H1 (cell line): ENCODE measurements at regions not wholly inside any gene's neighbourhood (a gene's known extent, or its start where the extent isn't known, plus 50 kb on each side); places are given as distances from the start of the nearest gene placed in this dataset.

Experiments used
- CTCF ChIA-PET: fragments of 300-600 bp; sonication (Branson Sonifier 250); formaldehyde crosslinking; loops from one replicate; lab custom pipeline; 2021; ENCODE audit not compliant: partially characterized antibody; lab: Charles Lee
- POLR2A ChIA-PET: fragments of 300-600 bp; sonication (Branson Sonifier 250); formaldehyde crosslinking; loops from one replicate; lab custom pipeline; 2021; ENCODE audit warnings: inconsistent platforms; ENCODE audit not compliant: partially characterized antibody; lab: Charles Lee
- DNase-seq, 2 experiments: peaks; one replicate each; pipeline versions ENCODE4 v3.0.0 to v3.0.0-alpha.2; 2010 to 2022; ENCODE audit warnings: low spot score in 2 of 2, low read depth in 1 of 2, mixed read lengths in 1 of 2
- FAIRE-seq: peaks from 2 replicates; lab custom pipeline; 2011; peaks lifted over from hg19 to GRCh38; lab: Jason Lieb, UNC
- H2AFZ ChIP-seq: 2 replicates; pipeline ENCODE4 v1.8.1; 2012; ENCODE audit warnings: low read length, inconsistent platforms
- H2AK5ac ChIP-seq: 2 replicates; pipeline ENCODE4 v1.6.1; 2013; ENCODE audit warnings: low read depth, low read length
- H2BK120ac ChIP-seq: replicated peaks from 2 replicates; pipeline ENCODE3; 2013; ENCODE audit warnings: low read depth, low read length, inconsistent platforms
- H2BK12ac ChIP-seq: 2 replicates; pipeline ENCODE4 v1.6.1; 2013; ENCODE audit warnings: low read depth, low read length
- H2BK15ac ChIP-seq: 2 replicates; pipeline ENCODE4 v1.6.1; 2013; ENCODE audit warnings: low read length
- H2BK20ac ChIP-seq: 2 replicates; pipeline ENCODE4 v1.6.1; 2013; ENCODE audit warnings: low read length
- H2BK5ac ChIP-seq: 2 replicates; pipeline ENCODE4 v1.6.1; 2013; ENCODE audit warnings: low read depth, low read length
- H3K14ac ChIP-seq: 2 replicates; pipeline ENCODE4 v1.6.1; 2013; ENCODE audit warnings: inconsistent platforms; ENCODE audit not compliant: insufficient read length
- H3K18ac ChIP-seq: 2 replicates; pipeline ENCODE4 v1.6.1; 2013; ENCODE audit warnings: low read length; ENCODE audit errors: extremely low read depth
- H3K23ac ChIP-seq: 2 replicates; pipeline ENCODE4 v1.6.1; 2013; ENCODE audit warnings: inconsistent platforms; ENCODE audit not compliant: insufficient read length
- H3K23me2 ChIP-seq: 2 replicates; pipeline ENCODE4 v1.6.1; 2013; ENCODE audit warnings: low read depth, low read length
- H3K27ac ChIP-seq: 2 replicates; pipeline ENCODE4 v1.6.1; 2011; ENCODE audit warnings: low read depth, low read length, inconsistent platforms
- H3K27me3 ChIP-seq, 4 experiments: replicated peaks in 1 of 4; 1 replicate in 1 of 4; 2 replicates in 3 of 4; pipeline versions ENCODE4 v1.6.1 to v1.8.1; 2011 to 2013; ENCODE audit warnings: low read length in 3 of 4, mild to moderate bottlenecking in 3 of 4, inconsistent platforms in 2 of 4, mixed read lengths in 2 of 4, moderate library complexity in 1 of 4; ENCODE audit not compliant: control insufficient read depth in 3 of 4, insufficient read depth in 3 of 4; ENCODE audit errors: extremely low read depth in 1 of 4
- H3K36me3 ChIP-seq, 4 experiments: 2 replicates each; pipeline versions ENCODE4 v1.6.1 to v1.8.1; 2011 to 2013; ENCODE audit warnings: mild to moderate bottlenecking in 4 of 4, low read length in 3 of 4, moderate library complexity in 2 of 4, control low read depth in 1 of 4, inconsistent platforms in 1 of 4; ENCODE audit not compliant: insufficient read depth in 4 of 4, control insufficient read depth in 2 of 4
- H3K4ac ChIP-seq: replicated peaks from 2 replicates; pipeline ENCODE3; 2013; ENCODE audit warnings: low read length, low read depth, mixed read lengths, inconsistent platforms; ENCODE audit not compliant: insufficient read length
- H3K4me1 ChIP-seq, 4 experiments: replicated peaks in 1 of 4; 1 replicate in 1 of 4; 2 replicates in 3 of 4; pipeline versions ENCODE4 v1.6.1 to v1.8.1; 2011 to 2013; ENCODE audit warnings: low read length in 3 of 4, inconsistent platforms in 2 of 4, mixed read lengths in 1 of 4; ENCODE audit not compliant: insufficient read depth in 4 of 4, control insufficient read depth in 3 of 4
- H3K4me2 ChIP-seq, 2 experiments: 2 replicates each; pipeline versions ENCODE4 v1.6.1 to v1.8.1; 2011 to 2013; ENCODE audit warnings: low read depth in 2 of 2, low read length in 2 of 2, control low read depth in 1 of 2, inconsistent platforms in 1 of 2, mild to moderate bottlenecking in 1 of 2; ENCODE audit not compliant: insufficient read depth in 1 of 2
- H3K4me3 ChIP-seq, 4 experiments: fragments of 200-600, 300-600 bp in 1 of 4; sonication (generic), shearing (Covaris generic), sonication (Bioruptor Twin) in 1 of 4; 2 replicates each; pipeline versions ENCODE4 v1.5.1 to v1.8.1; 2011 to 2016; ENCODE audit warnings: low read length in 4 of 4, low read depth in 3 of 4, control low read depth in 2 of 4, inconsistent platforms in 2 of 4, mild to moderate bottlenecking in 2 of 4, mixed read lengths in 1 of 4, moderate library complexity in 1 of 4; ENCODE audit not compliant: insufficient read depth in 2 of 4; ENCODE audit errors: extremely low read depth in 1 of 4
- H3K56ac ChIP-seq: replicated peaks from 2 replicates; pipeline ENCODE3; 2013; ENCODE audit warnings: low read depth, mild to moderate bottlenecking, mixed read lengths, low read length, inconsistent platforms; ENCODE audit not compliant: insufficient read length
- H3K79me1 ChIP-seq: 2 replicates; pipeline ENCODE4 v1.6.1; 2013; ENCODE audit warnings: low read depth, low read length, control low read depth
- H3K79me2 ChIP-seq, 2 experiments: 2 replicates each; pipeline versions ENCODE4 v1.6.1 to v1.8.1; 2012 to 2013; ENCODE audit warnings: low read length in 2 of 2, mild to moderate bottlenecking in 2 of 2, inconsistent platforms in 1 of 2; ENCODE audit not compliant: insufficient read depth in 2 of 2, control insufficient read depth in 1 of 2
- H3K9ac ChIP-seq, 4 experiments: replicated peaks in 1 of 4; 1 replicate in 1 of 4; 2 replicates in 3 of 4; pipeline versions ENCODE4 v1.6.1 to v1.8.1; 2011 to 2013; ENCODE audit warnings: low read depth in 3 of 4, low read length in 3 of 4, control low read depth in 2 of 4, mild to moderate bottlenecking in 2 of 4, moderate library complexity in 2 of 4, inconsistent platforms in 1 of 4; ENCODE audit errors: extremely low read depth in 1 of 4
- H3K9me3 ChIP-seq, 2 experiments: 2 replicates each; pipeline versions ENCODE4 v1.6.1 to v1.8.1; 2012 to 2013; ENCODE audit warnings: mild to moderate bottlenecking in 2 of 2, moderate library complexity in 2 of 2, control low read depth in 1 of 2, inconsistent platforms in 1 of 2, low read depth in 1 of 2, low read length in 1 of 2, mixed read lengths in 1 of 2; ENCODE audit not compliant: insufficient read depth in 2 of 2
- H4K20me1 ChIP-seq, 2 experiments: replicated peaks in 1 of 2; 2 replicates each; pipeline versions ENCODE3 to v1.8.1; 2011 to 2013; ENCODE audit warnings: inconsistent platforms in 2 of 2, low read length in 2 of 2, mild to moderate bottlenecking in 1 of 2; ENCODE audit not compliant: insufficient read depth in 2 of 2, control insufficient read depth in 1 of 2
- H4K5ac ChIP-seq: 2 replicates; pipeline ENCODE4 v1.6.1; 2013; ENCODE audit warnings: low read length, low read depth, mixed read lengths, inconsistent platforms; ENCODE audit not compliant: insufficient read length
- H4K8ac ChIP-seq: 2 replicates; pipeline ENCODE4 v1.8.0; 2013; ENCODE audit warnings: mild to moderate bottlenecking, moderate library complexity, low read length, inconsistent platforms; ENCODE audit not compliant: insufficient read depth; ENCODE audit errors: extremely low read depth
- H4K91ac ChIP-seq: replicated peaks from 2 replicates; pipeline ENCODE3; 2013; ENCODE audit warnings: low read length, mixed read lengths, inconsistent platforms; ENCODE audit not compliant: insufficient read length
- PHF8 ChIP-seq: fragments of 200-600 bp; sonication (generic); conservative IDR thresholded peaks from 2 replicates; pipeline ENCODE4 v1.7.1; 2012; ENCODE audit warnings: low read depth, mild to moderate bottlenecking, inconsistent platforms, low read length, moderate library complexity
- WGBS, 2 experiments: shearing (Covaris generic) in 1 of 2; methylation state at CpG; one replicate each; pipeline versions ENCODE4 v1.1.6 to v1.1.7; 2013 to 2015; ENCODE audit warnings: low lambda C conversion rate in 2 of 2, mixed read lengths in 2 of 2, inconsistent platforms in 1 of 2, low coverage in 1 of 2, missing lambda C conversion rate in 1 of 2; ENCODE audit not compliant: insufficient replicate concordance in 2 of 2, insufficient coverage in 1 of 2, insufficient read length in 1 of 2; ENCODE audit errors: extremely low coverage in 1 of 2, missing lambda C conversion rate in 1 of 2; 5-methylcytosine and 5-hydroxymethylcytosine counted together

DNA sequence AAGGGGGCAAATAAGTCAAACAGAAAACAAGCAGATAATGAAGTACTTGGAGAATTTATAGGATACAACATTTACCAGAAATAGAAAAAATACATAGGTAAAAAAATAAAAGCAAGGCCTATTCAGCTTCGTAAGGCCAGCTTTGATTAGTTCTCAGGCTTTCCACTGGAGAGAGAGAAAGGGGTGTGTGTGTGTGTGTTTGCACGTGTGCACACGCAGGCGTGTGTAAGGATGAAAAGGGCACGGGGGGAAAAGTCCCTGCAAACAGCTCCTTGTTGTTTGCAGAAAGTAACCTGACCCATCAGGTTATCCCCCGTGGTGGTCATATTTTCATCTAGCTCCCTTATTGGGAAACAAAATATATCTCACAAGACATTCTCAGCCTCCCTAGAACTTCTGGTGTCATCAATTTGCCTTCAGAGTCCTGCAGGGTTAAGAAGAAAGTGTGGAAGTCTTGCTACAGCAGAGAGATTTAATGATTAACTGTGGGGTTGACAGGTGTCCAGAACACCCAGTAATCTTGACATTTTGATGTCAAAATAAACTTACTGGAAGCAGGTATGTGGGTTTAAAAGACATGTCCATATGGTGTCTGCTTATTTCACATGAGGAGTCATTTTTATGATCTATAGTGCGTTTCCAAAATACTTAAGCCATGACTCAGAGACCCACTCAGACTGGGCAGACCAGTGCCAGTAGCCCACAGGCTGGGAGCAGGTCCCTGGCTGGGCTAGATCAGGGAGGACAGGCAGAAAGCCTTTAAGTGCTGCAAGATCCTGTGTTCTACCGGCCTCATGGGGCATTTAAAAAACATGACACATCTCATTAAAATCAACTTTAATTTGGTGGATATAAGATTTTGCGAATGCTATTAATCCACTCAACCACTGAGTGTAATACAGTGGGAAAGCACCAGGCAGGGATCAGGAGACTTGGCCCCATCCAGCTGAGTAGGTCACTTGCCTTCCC lies 487.6 kb upstream of the CAMK1G start:
- POLR2A ChIA-PET = no interaction called here
- no peak for TF ChIP-seq PHF8

More for the DNA sequence above, 487.6 kb upstream of the CAMK1G start:
- no peak overlapping the region for H2BK12ac ChIP-seq
- no peak overlapping the region for H2BK20ac ChIP-seq
- no peak overlapping the region for H2BK5ac ChIP-seq
- 87% methylated on average over 9 of the region's 9 CpGs; no CpG with 5 or more reads in 1 of the 2 experiments for WGBS, 2 experiments
- H3K4me2 ChIP-seq = no peak overlapping the region
- H3K9ac ChIP-seq = no peak overlapping the region
- H4K5ac ChIP-seq = no peak overlapping the region
- H3K79me1 ChIP-seq = no peaks in the 10 kb centered on the region
- H3K36me3 ChIP-seq = no peaks in the 10 kb centered on the region; a peak in 2 of 8 replicates
- FAIRE-seq (no peak), DNase-seq (no peak)
- H2AK5ac ChIP-seq = no peak overlapping the region
- no peak overlapping the region for H3K18ac ChIP-seq
- no peak overlapping the region for H3K23ac ChIP-seq
- H3K9me3 ChIP-seq = no peaks in the 10 kb centered on the region
- no peak overlapping the region for H2BK120ac ChIP-seq
- no peak overlapping the region for H2AFZ ChIP-seq
- CTCF ChIA-PET = interaction anchor here (0.6 to 2.8 kb wide), 6 partner anchors 62 to 258 kb away, joined by 3 to 17 read pairs (median 4); no protein-coding TSS in a partner anchor
- no peaks in the 10 kb centered on the region for H3K79me2 ChIP-seq
- H3K4ac ChIP-seq = no peak overlapping the region
- H3K14ac ChIP-seq = no peak overlapping the region
- H3K4me3 ChIP-seq = no peak overlapping the region
- peaks cover 0 to 1% (median 0%) of the 10 kb centered on the region in 4 experiments; a peak in 1 of 7 replicates for H3K27me3 ChIP-seq
- H4K91ac ChIP-seq = no peak overlapping the region
- H3K4me1 ChIP-seq = no peaks in the 10 kb centered on the region
- no peaks in the 10 kb centered on the region for H3K23me2 ChIP-seq
- no peak overlapping the region for H2BK15ac ChIP-seq
- no peak overlapping the region for H3K27ac ChIP-seq
- no peak overlapping the region for H4K8ac ChIP-seq
- H4K20me1 ChIP-seq = no peaks in the 10 kb centered on the region
- H3K56ac ChIP-seq = no peak overlapping the region
